ENCODE measurements at regions not wholly inside any gene's neighbourhood (a gene's known extent, or its start where the extent isn't known, plus 50 kb on each side); places are given as distances from the start of the nearest gene placed in this dataset.

DNA sequence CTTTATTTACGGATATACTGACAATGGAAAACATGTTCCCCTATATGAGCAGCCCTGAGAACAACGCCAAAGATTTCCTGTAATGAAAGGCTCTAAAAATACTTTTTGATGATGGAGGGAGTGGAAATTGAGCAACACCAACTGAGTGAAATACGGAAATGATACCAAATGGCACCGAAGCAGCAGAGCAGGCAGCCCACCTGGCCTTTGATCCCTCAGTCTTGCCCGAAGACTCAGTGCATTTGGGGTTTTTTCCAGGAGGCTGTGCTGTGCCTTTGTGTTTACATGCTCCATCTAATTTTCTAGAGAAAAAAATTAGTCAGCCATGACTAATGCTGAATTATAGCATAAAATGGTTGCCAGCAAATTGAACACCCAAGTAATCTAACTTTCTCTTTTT, 169.9 kb upstream of the RBPJ start:
- no peak for DNase-seq (ENCODE audit: low read depth)
- TF ChIP-seq, protein P1, sequence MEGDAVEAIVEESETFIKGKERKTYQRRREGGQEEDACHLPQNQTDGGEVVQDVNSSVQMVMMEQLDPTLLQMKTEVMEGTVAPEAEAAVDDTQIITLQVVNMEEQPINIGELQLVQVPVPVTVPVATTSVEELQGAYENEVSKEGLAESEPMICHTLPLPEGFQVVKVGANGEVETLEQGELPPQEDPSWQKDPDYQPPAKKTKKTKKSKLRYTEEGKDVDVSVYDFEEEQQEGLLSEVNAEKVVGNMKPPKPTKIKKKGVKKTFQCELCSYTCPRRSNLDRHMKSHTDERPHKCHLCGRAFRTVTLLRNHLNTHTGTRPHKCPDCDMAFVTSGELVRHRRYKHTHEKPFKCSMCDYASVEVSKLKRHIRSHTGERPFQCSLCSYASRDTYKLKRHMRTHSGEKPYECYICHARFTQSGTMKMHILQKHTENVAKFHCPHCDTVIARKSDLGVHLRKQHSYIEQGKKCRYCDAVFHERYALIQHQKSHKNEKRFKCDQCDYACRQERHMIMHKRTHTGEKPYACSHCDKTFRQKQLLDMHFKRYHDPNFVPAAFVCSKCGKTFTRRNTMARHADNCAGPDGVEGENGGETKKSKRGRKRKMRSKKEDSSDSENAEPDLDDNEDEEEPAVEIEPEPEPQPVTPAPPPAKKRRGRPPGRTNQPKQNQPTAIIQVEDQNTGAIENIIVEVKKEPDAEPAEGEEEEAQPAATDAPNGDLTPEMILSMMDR (conservative IDR thresholded peaks at IDR 0.05; ENCODE audit: low read depth, low read length): peak; percentile 13
- H3K4me3 ChIP-seq (ENCODE audit: low read depth, low read length): no peak overlapping the region

DNA sequence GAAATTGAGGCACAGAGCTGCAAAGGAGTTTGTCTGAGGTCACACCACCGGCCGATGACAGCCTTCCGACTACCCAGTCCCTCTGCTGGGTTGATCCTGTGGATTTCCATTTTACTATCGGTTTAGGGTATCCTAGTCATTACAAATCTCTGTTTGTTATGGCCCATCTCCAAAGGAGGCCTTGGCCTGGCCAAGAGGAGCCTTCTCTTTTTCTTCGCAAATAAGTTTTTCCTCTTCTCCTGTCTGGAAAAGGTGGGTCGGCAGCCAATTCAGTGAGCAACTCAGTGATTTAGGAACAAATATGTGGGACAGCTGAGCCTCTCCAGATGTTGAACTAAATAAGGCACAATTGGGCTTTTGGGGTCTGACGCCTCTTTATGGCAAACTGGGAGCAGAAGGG, 169.2 kb upstream of the RBPJ start:
- DNase-seq (ENCODE audit: low read depth): no peak
- TF ChIP-seq, protein P1 (conservative IDR thresholded peaks at IDR 0.05; ENCODE audit: low read depth, low read length): no peak
- no peak overlapping the region for H3K4me3 ChIP-seq (ENCODE audit: low read depth, low read length)

DNA sequence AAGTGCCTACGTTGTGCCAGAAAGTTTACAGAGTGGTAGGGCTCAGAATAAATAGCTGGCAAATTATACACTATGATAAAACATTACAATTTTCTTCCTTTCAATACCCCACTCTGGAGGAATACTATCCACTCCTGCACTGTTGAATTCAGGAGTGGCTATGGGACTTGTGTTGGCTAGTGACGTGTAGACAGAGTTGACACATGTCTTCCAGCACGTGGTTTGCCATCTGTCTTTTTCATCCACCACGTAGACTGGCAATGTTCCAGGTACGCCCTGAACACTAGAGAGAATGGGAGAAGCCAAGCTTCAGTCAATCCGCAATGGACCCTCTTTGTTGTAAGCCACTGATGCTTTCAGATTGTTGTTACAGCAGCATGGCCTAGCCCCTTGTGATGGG, 168.8 kb upstream of the RBPJ start:
- DNase-seq (ENCODE audit: low read depth): no peak
- H3K4me3 ChIP-seq (ENCODE audit: low read depth, low read length): no peak overlapping the region
- TF ChIP-seq, protein P1 (conservative IDR thresholded peaks at IDR 0.05; ENCODE audit: low read depth, low read length): no peak

DNA sequence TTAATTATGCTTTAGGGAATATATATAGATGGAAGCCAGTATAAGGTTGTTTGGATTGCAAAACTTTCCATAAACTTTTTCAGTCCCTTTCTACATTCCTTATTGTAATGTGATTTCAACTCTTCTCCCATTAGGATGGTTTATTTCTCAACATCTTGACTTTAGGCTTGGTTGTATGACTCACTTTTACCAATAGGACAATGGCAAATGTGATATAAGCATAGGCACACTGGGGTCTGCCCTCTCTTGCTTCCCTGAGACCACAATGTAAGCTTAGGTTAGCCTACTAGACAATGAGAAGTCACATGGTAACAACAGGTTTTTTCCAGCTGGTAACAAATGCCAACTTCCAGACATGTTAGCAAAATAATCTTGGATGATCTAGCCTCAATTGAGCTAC, 163.3 kb upstream of the RBPJ start:
- no peak for DNase-seq (ENCODE audit: low read depth)
- H3K4me3 ChIP-seq (ENCODE audit: low read depth, low read length): no peak overlapping the region
- TF ChIP-seq, protein P1 (conservative IDR thresholded peaks at IDR 0.05; ENCODE audit: low read depth, low read length): no peak

DNA sequence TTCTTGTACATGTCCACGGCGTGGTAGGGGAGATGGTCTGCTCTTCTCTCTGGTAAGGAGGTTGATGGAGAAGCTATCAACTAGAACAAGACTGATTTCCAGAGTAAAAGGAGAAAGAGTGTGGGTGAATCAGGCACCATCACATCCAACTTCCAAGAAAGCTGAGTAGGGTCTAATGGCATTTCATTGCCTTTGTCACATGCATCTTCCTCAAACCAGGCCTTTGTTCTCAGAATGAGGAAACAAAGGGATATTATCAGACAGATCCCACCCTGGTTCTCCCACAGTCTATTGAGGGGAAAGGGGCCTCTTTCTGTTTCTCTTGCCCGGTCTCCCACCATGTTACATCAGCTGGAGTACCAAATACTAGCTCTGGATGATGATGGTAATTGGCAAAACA, 160.2 kb upstream of the RBPJ start:
- TF ChIP-seq, protein P1 (conservative IDR thresholded peaks at IDR 0.05; ENCODE audit: low read depth, low read length): no peak
- H3K4me3 ChIP-seq (ENCODE audit: low read depth, low read length): no peak overlapping the region
- no peak for DNase-seq (ENCODE audit: low read depth)

DNA sequence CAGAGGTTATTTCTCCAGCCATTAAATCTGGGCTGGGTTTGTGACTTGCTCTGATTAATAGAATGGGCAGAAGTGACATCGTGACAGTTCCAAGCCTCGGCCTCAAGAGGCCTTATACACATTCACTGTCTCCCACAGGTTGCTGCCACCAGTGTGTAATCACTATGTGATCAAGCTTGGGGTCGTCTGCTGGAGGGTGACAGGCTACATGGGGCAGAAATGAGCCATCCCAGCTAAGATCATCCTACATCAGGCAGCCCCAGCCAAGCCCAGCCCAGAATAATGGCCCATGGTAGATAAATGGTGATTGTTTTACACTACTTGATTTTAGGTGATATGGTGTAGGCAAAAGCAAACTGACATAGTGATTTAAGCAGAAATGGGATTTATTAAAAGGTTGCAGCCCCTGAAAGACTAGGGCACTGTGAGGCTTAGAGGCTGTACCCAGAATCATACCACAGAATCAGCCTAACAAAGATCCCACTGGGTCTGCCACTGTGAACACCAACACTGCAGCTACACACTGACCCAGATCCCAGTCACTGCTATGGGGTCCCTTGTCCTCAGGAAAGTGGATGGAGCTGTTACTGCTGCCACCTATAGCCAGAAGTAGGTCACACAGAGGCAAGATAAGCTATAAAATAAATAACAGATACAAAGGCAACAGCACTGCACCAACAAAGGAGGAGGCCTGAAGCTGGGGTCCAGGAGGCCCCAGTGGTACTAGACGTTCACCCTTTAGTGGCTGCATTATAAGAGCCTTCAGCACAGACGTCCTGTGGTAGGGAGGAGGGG, 159.6 kb upstream of the RBPJ start:
- TF ChIP-seq, protein P1 (conservative IDR thresholded peaks at IDR 0.05; ENCODE audit: low read depth, low read length): peak; percentile 60
- H3K4me3 ChIP-seq (ENCODE audit: low read depth, low read length): no peak overlapping the region
- no peak for DNase-seq (ENCODE audit: low read depth)

DNA sequence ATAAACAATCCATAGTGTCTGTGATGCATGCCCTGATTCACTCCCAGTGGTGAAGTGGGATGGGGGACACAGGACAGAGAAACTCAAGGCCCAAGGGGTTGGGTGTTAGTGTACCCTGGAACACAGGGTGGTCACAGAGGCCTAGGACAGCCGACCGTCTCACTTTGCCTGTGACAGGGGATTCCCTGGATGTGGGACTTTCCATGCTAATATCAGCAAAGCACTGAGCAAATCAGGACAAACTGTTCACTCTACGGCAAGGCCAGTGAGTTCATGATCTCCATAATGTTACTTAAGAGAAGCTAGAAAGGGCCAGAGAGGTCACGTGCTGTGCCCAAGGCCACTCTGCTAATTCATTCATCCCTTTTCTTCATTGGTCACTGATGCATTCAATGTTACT, 158.7 kb upstream of the RBPJ start:
- no peak overlapping the region for H3K4me3 ChIP-seq (ENCODE audit: low read depth, low read length)
- no peak for DNase-seq (ENCODE audit: low read depth)
- TF ChIP-seq, protein P1 (conservative IDR thresholded peaks at IDR 0.05; ENCODE audit: low read depth, low read length): no peak

Measured in choroid plexus epithelial cell (primary cell).